CD4-positive, alpha-beta T cell (primary cell): ENCODE measurements at regions not wholly inside any gene's neighbourhood (a gene's known extent, or its start where the extent isn't known, plus 50 kb on each side); places are given as distances from the start of the nearest gene placed in this dataset.

Experiments used
- ATAC-seq: fragments of 200-7000 bp; cut with Tn5 transposase; one replicate; pipeline ENCODE4 v1.10.0; 2022; ENCODE audit warnings: mild to moderate bottlenecking; ENCODE audit not compliant: poor library complexity
- CTCF ChIA-PET: fragments of 350-600 bp; sonication (Branson Sonifier 250); formaldehyde crosslinking; loops from one replicate; lab custom pipeline; 2021; ENCODE audit warnings: antibody characterized with exemption, inconsistent platforms; lab: Charles Lee
- POLR2A ChIA-PET: fragments of 350-600 bp; sonication (Branson Sonifier 250); formaldehyde crosslinking; loops from one replicate; lab custom pipeline; 2021; ENCODE audit warnings: antibody characterized with exemption, inconsistent platforms; lab: Charles Lee
- DNase-seq, 14 experiments: peaks; one replicate each; pipeline ENCODE4 v3.0.0-alpha.2; 2013 to 2020; ENCODE audit warnings: mixed read lengths in 2 of 14
- H3K27ac ChIP-seq, 2 donors: one replicate each; pipeline versions ENCODE4 v1.5.1 to v1.7.0; 2013; ENCODE audit warnings: low read length in 2 of 2, low read depth in 1 of 2, mild to moderate bottlenecking in 1 of 2
- H3K27me3 ChIP-seq, 2 experiments: 1 replicate in 1 of 2; 2 replicates in 1 of 2; pipeline versions ENCODE4 v1.6.1 to v1.7.0; 2013; ENCODE audit warnings: low read length in 2 of 2, control low read depth in 1 of 2, mild to moderate bottlenecking in 1 of 2, moderate library complexity in 1 of 2; ENCODE audit not compliant: insufficient read depth in 2 of 2, control insufficient read depth in 1 of 2
- H3K36me3 ChIP-seq: one replicate; pipeline ENCODE4 v1.6.1; 2013; ENCODE audit warnings: low read length, control low read depth; ENCODE audit not compliant: insufficient read depth
- H3K4me1 ChIP-seq: one replicate; pipeline ENCODE4 v1.6.1; 2013; ENCODE audit warnings: low read length, control low read depth; ENCODE audit not compliant: insufficient read depth
- H3K4me3 ChIP-seq: one replicate; pipeline ENCODE4 v1.5.1; 2013; ENCODE audit warnings: mild to moderate bottlenecking, low read length, moderate library complexity
- H3K9me3 ChIP-seq, 2 experiments: 1 replicate in 1 of 2; 2 replicates in 1 of 2; pipeline versions ENCODE4 v1.6.1 to v1.7.0; 2013; ENCODE audit warnings: low read length in 2 of 2, mild to moderate bottlenecking in 2 of 2, control low read depth in 1 of 2, moderate library complexity in 1 of 2; ENCODE audit not compliant: control insufficient read depth in 1 of 2, insufficient read depth in 1 of 2
- H3K27ac Mint-ChIP-seq: one replicate; pipeline ENCODE4 v1.8.0; 2020; ENCODE audit warnings: mixed read lengths
- H3K27me3 Mint-ChIP-seq: one replicate; pipeline ENCODE4 v1.8.0; 2021; ENCODE audit warnings: mixed read lengths
- H3K36me3 Mint-ChIP-seq: one replicate; pipeline ENCODE4 v1.8.0; 2021; ENCODE audit warnings: low read depth, mixed read lengths
- H3K4me1 Mint-ChIP-seq: one replicate; pipeline ENCODE4 v1.8.0; 2021; ENCODE audit warnings: low read depth, mixed read lengths
- H3K4me3 Mint-ChIP-seq: one replicate; pipeline ENCODE4 v1.8.0; 2020; ENCODE audit warnings: mild to moderate bottlenecking, mixed read lengths
- H3K9me3 Mint-ChIP-seq: one replicate; pipeline ENCODE4 v1.8.0; 2020; ENCODE audit warnings: mixed read lengths
- CTCF ChIP-seq: fragments of 200-600 bp; IDR thresholded peaks from one replicate; pipeline ENCODE4 v1.8.0; 2022; ENCODE audit warnings: antibody characterized with exemption, mild to moderate bottlenecking
- intact Hi-C, 2 experiments: fragments of 100-400 bp; cut with DNase I in 1 of 2; cut with micrococcal nuclease in 1 of 2; formaldehyde crosslinking; loops; one replicate each; pipeline versions ENCODE4 v1.15.1 to v1.9.0; 2023 to 2025; cut with DNase I, micrococcal nuclease

- Mint-ChIP-seq H3K4me1 (no peaks in the 10 kb centered on the region), H3K9me3 (no peaks in the 10 kb centered on the region), H3K27me3 (no peaks in the 10 kb centered on the region), H3K27ac (no peak overlapping the region), H3K4me3 (no peak overlapping the region), H3K36me3 (no peaks in the 10 kb centered on the region)
- ATAC-seq: no peak
- intact Hi-C loops: no loop called here
- H3K27ac ChIP-seq: no peak overlapping the region
- no peak for TF ChIP-seq CTCF
- no peak for DNase-seq
- H3K4me3 ChIP-seq: no peak overlapping the region
- no peaks in the 10 kb centered on the region for H3K36me3 ChIP-seq
- H3K9me3 ChIP-seq: no peaks in the 10 kb centered on the region
- ChIA-PET POLR2A (no interaction called here), CTCF (no interaction called here)
- H3K4me1 ChIP-seq: no peaks in the 10 kb centered on the region
- H3K27me3 ChIP-seq: no peaks in the 10 kb centered on the region
Measured at GRCh38 chr12:25789541-25789944, 168.9 kb upstream of the RASSF8 start.

GRCh38 chr12:25792031-25792430, 166.5 kb upstream of the RASSF8 start:
- Histone ChIP-seq H3K27ac (no peak overlapping the region), H3K36me3 (no peaks in the 10 kb centered on the region), H3K9me3 (no peaks in the 10 kb centered on the region), H3K4me3 (no peak overlapping the region), H3K4me1 (no peaks in the 10 kb centered on the region), H3K27me3 (no peaks in the 10 kb centered on the region)
- no peaks in the 10 kb centered on the region for H3K4me1 Mint-ChIP-seq
- ChIA-PET CTCF (no interaction called here), POLR2A (no interaction called here)
- H3K4me3 Mint-ChIP-seq: no peak overlapping the region
- no peaks in the 10 kb centered on the region for H3K27me3 Mint-ChIP-seq
- H3K36me3 Mint-ChIP-seq: no peaks in the 10 kb centered on the region
- H3K9me3 Mint-ChIP-seq: no peaks in the 10 kb centered on the region
- no peak overlapping the region for H3K27ac Mint-ChIP-seq
- intact Hi-C loops: no loop called here
- ATAC-seq: no peak
- TF ChIP-seq CTCF: no peak
- DNase-seq: no peak

GRCh38 chr12:25793196-25793595, 165.3 kb upstream of the RASSF8 start:
- Histone ChIP-seq H3K4me1 (no peaks in the 10 kb centered on the region), H3K27me3 (no peaks in the 10 kb centered on the region), H3K36me3 (no peaks in the 10 kb centered on the region), H3K4me3 (no peak overlapping the region), H3K9me3 (no peaks in the 10 kb centered on the region), H3K27ac (no peak overlapping the region)
- Mint-ChIP-seq H3K9me3 (no peaks in the 10 kb centered on the region), H3K4me1 (no peaks in the 10 kb centered on the region), H3K27me3 (no peaks in the 10 kb centered on the region), H3K36me3 (no peaks in the 10 kb centered on the region), H3K4me3 (no peak overlapping the region), H3K27ac (no peak overlapping the region)
- DNase-seq (no peak), ATAC-seq (no peak)
- no peak for TF ChIP-seq CTCF
- CTCF ChIA-PET: no interaction called here
- POLR2A ChIA-PET: no interaction called here
- intact Hi-C loops: no loop called here
